Astrocyte (in vitro differentiated cells and primary cell): ENCODE measurements at regions not wholly inside any gene's neighbourhood (a gene's known extent, or its start where the extent isn't known, plus 50 kb on each side); places are given as distances from the start of the nearest gene placed in this dataset.

Experiments
- DNase-seq: peaks from one replicate; pipeline ENCODE4 v3.0.0-alpha.2; 2010; ENCODE audit warnings: low read depth
- FAIRE-seq: peaks from 2 replicates; lab custom pipeline; 2011; peaks lifted over from hg19 to GRCh38; lab: Jason Lieb, UNC
- H2AFZ ChIP-seq: 2 replicates; pipeline ENCODE4 v1.6.0; 2012; ENCODE audit warnings: low read depth, low read length, inconsistent platforms
- H3K27ac ChIP-seq: 2 replicates; pipeline ENCODE4 v1.5.1; 2011; ENCODE audit warnings: low read depth, low read length, inconsistent platforms
- H3K27me3 ChIP-seq: 2 replicates; pipeline ENCODE4 v1.6.0; 2011; ENCODE audit warnings: low read length, inconsistent platforms; ENCODE audit not compliant: insufficient read depth
- H3K36me3 ChIP-seq: 2 replicates; pipeline ENCODE4 v1.5.1; 2011; ENCODE audit warnings: low read length, inconsistent platforms; ENCODE audit not compliant: insufficient read depth
- H3K4me1 ChIP-seq: 2 replicates; pipeline ENCODE4 v1.5.1; 2011; ENCODE audit warnings: low read length, inconsistent platforms; ENCODE audit not compliant: insufficient read depth
- H3K4me2 ChIP-seq: 2 replicates; pipeline ENCODE4 v1.6.0; 2012; ENCODE audit warnings: low read length, inconsistent platforms
- H3K4me3 ChIP-seq: 2 replicates; pipeline ENCODE4 v1.5.1; 2011; ENCODE audit warnings: low read depth, mild to moderate bottlenecking, low read length, inconsistent platforms; ENCODE audit not compliant: insufficient read depth
- H3K79me2 ChIP-seq: 2 replicates; pipeline ENCODE4 v1.6.0; 2012; ENCODE audit warnings: mild to moderate bottlenecking, low read length, inconsistent platforms; ENCODE audit not compliant: insufficient read depth
- H3K9ac ChIP-seq: 2 replicates; pipeline ENCODE4 v1.6.0; 2012; ENCODE audit warnings: mild to moderate bottlenecking, low read length, inconsistent platforms
- H3K9me3 ChIP-seq: 2 replicates; pipeline ENCODE4 v1.5.1; 2012; ENCODE audit warnings: low read depth, mild to moderate bottlenecking, low read length, inconsistent platforms; ENCODE audit not compliant: insufficient read depth
- H4K20me1 ChIP-seq: 2 replicates; pipeline ENCODE4 v1.6.0; 2012; ENCODE audit warnings: low read length, inconsistent platforms; ENCODE audit not compliant: insufficient read depth
- H3K27ac Mint-ChIP-seq: one replicate; pipeline ENCODE4 v1.8.0; 2021; ENCODE audit warnings: mild to moderate bottlenecking, mixed read lengths; ENCODE audit not compliant: unreplicated experiment
- H3K27me3 Mint-ChIP-seq: one replicate; pipeline ENCODE4 v1.8.0; 2021; ENCODE audit warnings: low read depth, mixed read lengths; ENCODE audit not compliant: unreplicated experiment
- H3K36me3 Mint-ChIP-seq: one replicate; pipeline ENCODE4 v1.8.0; 2021; ENCODE audit warnings: low read depth, mixed read lengths; ENCODE audit not compliant: unreplicated experiment
- H3K4me1 Mint-ChIP-seq: one replicate; pipeline ENCODE4 v1.8.0; 2021; ENCODE audit warnings: low read depth, mixed read lengths; ENCODE audit not compliant: unreplicated experiment
- H3K4me3 Mint-ChIP-seq: one replicate; pipeline ENCODE4 v1.8.0; 2021; ENCODE audit warnings: mild to moderate bottlenecking, moderate library complexity, mixed read lengths; ENCODE audit not compliant: unreplicated experiment
- H3K9me3 Mint-ChIP-seq: one replicate; pipeline ENCODE4 v1.8.0; 2021; ENCODE audit warnings: mild to moderate bottlenecking, mixed read lengths; ENCODE audit not compliant: unreplicated experiment
- CTCF ChIP-seq: IDR thresholded peaks from 2 replicates; pipeline ENCODE4 v1.5.1; 2011; ENCODE audit warnings: low read depth, mild to moderate bottlenecking, inconsistent platforms, low read length, moderate library complexity; ENCODE audit not compliant: insufficient read depth
- EZH2 ChIP-seq: IDR thresholded peaks from 2 replicates; pipeline ENCODE4 v1.6.1; 2012; ENCODE audit warnings: mild to moderate bottlenecking, low read length, inconsistent platforms; ENCODE audit not compliant: insufficient read depth

- H3K4me3 ChIP-seq, result no peak overlapping the region
- TF ChIP-seq EZH2, result no peak
- TF ChIP-seq CTCF, result no peak
Observed at GRCh38 chr12:107365703-107366102, 272.4 kb upstream of the CRY1 start.

GRCh38 chr12:107366322-107366721 lies 273.0 kb upstream of the CRY1 start:
- H4K20me1 ChIP-seq, result peaks cover 3% of the 10 kb centered on the region
- Mint-ChIP-seq H3K27ac (no peak overlapping the region), H3K36me3 (no peaks in the 10 kb centered on the region), H3K4me3 (no peak overlapping the region), H3K27me3 (peaks cover 7% of the 10 kb centered on the region), H3K9me3 (no peaks in the 10 kb centered on the region), H3K4me1 (no peaks in the 10 kb centered on the region)
- no peak overlapping the region for H3K27ac ChIP-seq
- H2AFZ ChIP-seq, result no peak overlapping the region
- TF ChIP-seq CTCF (no peak), EZH2 (no peak)
- no peaks in the 10 kb centered on the region for H3K79me2 ChIP-seq
- no peaks in the 10 kb centered on the region for H3K36me3 ChIP-seq
- no peak overlapping the region for H3K9ac ChIP-seq
- no peak overlapping the region for H3K4me2 ChIP-seq
- FAIRE-seq (no peak), DNase-seq (no peak)
- no peaks in the 10 kb centered on the region for H3K27me3 ChIP-seq
- no peaks in the 10 kb centered on the region for H3K9me3 ChIP-seq
- no peak overlapping the region for H3K4me3 ChIP-seq
- no peaks in the 10 kb centered on the region for H3K4me1 ChIP-seq

More at GRCh38 chr12:107365703-107366102, 272.4 kb upstream of the CRY1 start:
- Mint-ChIP-seq H3K4me3 (no peak overlapping the region), H3K27me3 (peaks cover 7% of the 10 kb centered on the region), H3K4me1 (no peaks in the 10 kb centered on the region), H3K36me3 (no peaks in the 10 kb centered on the region), H3K9me3 (no peaks in the 10 kb centered on the region), H3K27ac (no peak overlapping the region)
- no peak overlapping the region for H3K9ac ChIP-seq
- no peak overlapping the region for H2AFZ ChIP-seq
- no peaks in the 10 kb centered on the region for H3K36me3 ChIP-seq
- H4K20me1 ChIP-seq, result no peaks in the 10 kb centered on the region
- no peak for DNase-seq
- no peak overlapping the region for H3K27ac ChIP-seq
- no peak for FAIRE-seq
- no peaks in the 10 kb centered on the region for H3K9me3 ChIP-seq
- no peaks in the 10 kb centered on the region for H3K79me2 ChIP-seq
- H3K4me1 ChIP-seq, result no peaks in the 10 kb centered on the region
- no peak overlapping the region for H3K4me2 ChIP-seq
- H3K27me3 ChIP-seq, result no peaks in the 10 kb centered on the region

- Mint-ChIP-seq H3K9me3 (no peaks in the 10 kb centered on the region), H3K27ac (no peak overlapping the region), H3K27me3 (peaks cover 5% of the 10 kb centered on the region), H3K4me3 (no peak overlapping the region), H3K36me3 (no peaks in the 10 kb centered on the region), H3K4me1 (no peaks in the 10 kb centered on the region)
- DNase-seq (no peak), FAIRE-seq (no peak)
- Histone ChIP-seq H3K36me3 (no peaks in the 10 kb centered on the region), H3K27me3 (no peaks in the 10 kb centered on the region), H4K20me1 (peaks cover 3% of the 10 kb centered on the region), H3K4me2 (no peak overlapping the region), H3K4me3 (no peak overlapping the region), H3K9ac (no peak overlapping the region), H3K4me1 (peaks cover 7% of the 10 kb centered on the region), H2AFZ (no peak overlapping the region), H3K79me2 (no peaks in the 10 kb centered on the region), H3K27ac (no peak overlapping the region), H3K9me3 (no peaks in the 10 kb centered on the region)
- no peak for TF ChIP-seq EZH2
Observed at GRCh38 chr12:107368586-107368985, 275.2 kb upstream of the CRY1 start.
